Uterus (tissue), 3 donors: ENCODE measurements at regions not wholly inside any gene's neighbourhood (a gene's known extent, or its start where the extent isn't known, plus 50 kb on each side); places are given as distances from the start of the nearest gene placed in this dataset.

Source experiments
- DNase-seq, 2 donors: peaks; one replicate each; pipeline ENCODE4 v3.0.0-alpha.2; 2019 to 2020
- H3K27ac ChIP-seq, 2 donors: fragments of 200-600 bp; sonication (generic); 1 replicate in 1 of 2; 2 replicates in 1 of 2; pipeline ENCODE4 v1.5.1; 2016 to 2018
- H3K27me3 ChIP-seq, 2 donors: fragments of 200-600 bp; sonication (generic); one replicate each; pipeline ENCODE4 v1.5.1; 2018 to 2019; ENCODE audit warnings: control low read depth in 1 of 2
- H3K36me3 ChIP-seq, 2 donors: fragments of 200-600 bp; sonication (generic); one replicate each; pipeline ENCODE4 v1.5.1; 2019; ENCODE audit warnings: control low read depth in 1 of 2
- H3K4me1 ChIP-seq, 2 donors: fragments of 200-600 bp; sonication (generic); one replicate each; pipeline ENCODE4 v1.5.1; 2018 to 2019; ENCODE audit warnings: control low read depth in 1 of 2
- H3K4me3 ChIP-seq, 2 donors: fragments of 200-600 bp; sonication (generic); 1 replicate in 1 of 2; 2 replicates in 1 of 2; pipeline ENCODE4 v1.5.1; 2018 to 2019; ENCODE audit warnings: mild to moderate bottlenecking in 1 of 2
- H3K9me3 ChIP-seq, 2 donors: fragments of 200-600 bp; sonication (generic); one replicate each; pipeline ENCODE4 v1.5.1; 2019; ENCODE audit warnings: control low read depth in 1 of 2
- POLR2A ChIP-seq, 2 donors: fragments of 450-650 bp; IDR thresholded peaks; one replicate each; pipeline ENCODE4 v1.6.1; 2016; ENCODE audit warnings: antibody characterized with exemption in 2 of 2, mild to moderate bottlenecking in 1 of 2, moderate library complexity in 1 of 2
- intact Hi-C: fragments of 100-400 bp; cut with DNase I; formaldehyde crosslinking; loops from one replicate; pipeline ENCODE4 v1.15.1; 2023; ENCODE audit warnings: low total_unique reads
- TF ChIP-seq, protein P1 (sequence below), 4 experiments: fragments of 200-600 bp in 2 of 4; fragments of 450-650 bp in 2 of 4; sonication (generic) in 2 of 4; IDR thresholded peaks; one replicate each; pipeline ENCODE4 v1.5.1; 2016 to 2019; ENCODE audit warnings: antibody characterized with exemption in 4 of 4, mild to moderate bottlenecking in 2 of 4, moderate library complexity in 1 of 4
- donor health status: DM: yes; HTN: yes; CAD: no.

GRCh38 chr18:2188258-2188657 lies 383.0 kb downstream of the METTL4 start:
- intact Hi-C loops: no loop called here
- Histone ChIP-seq H3K27ac (no peak overlapping the region), H3K4me1 (no peaks in the 10 kb centered on the region), H3K9me3 (no peaks in the 10 kb centered on the region), H3K4me3 (no peak overlapping the region), H3K36me3 (no peaks in the 10 kb centered on the region), H3K27me3 (no peaks in the 10 kb centered on the region)
- no peak for DNase-seq
- no peak for TF ChIP-seq POLR2A (IDR thresholded peaks at IDR 0.05)
- TF ChIP-seq, protein P1, sequence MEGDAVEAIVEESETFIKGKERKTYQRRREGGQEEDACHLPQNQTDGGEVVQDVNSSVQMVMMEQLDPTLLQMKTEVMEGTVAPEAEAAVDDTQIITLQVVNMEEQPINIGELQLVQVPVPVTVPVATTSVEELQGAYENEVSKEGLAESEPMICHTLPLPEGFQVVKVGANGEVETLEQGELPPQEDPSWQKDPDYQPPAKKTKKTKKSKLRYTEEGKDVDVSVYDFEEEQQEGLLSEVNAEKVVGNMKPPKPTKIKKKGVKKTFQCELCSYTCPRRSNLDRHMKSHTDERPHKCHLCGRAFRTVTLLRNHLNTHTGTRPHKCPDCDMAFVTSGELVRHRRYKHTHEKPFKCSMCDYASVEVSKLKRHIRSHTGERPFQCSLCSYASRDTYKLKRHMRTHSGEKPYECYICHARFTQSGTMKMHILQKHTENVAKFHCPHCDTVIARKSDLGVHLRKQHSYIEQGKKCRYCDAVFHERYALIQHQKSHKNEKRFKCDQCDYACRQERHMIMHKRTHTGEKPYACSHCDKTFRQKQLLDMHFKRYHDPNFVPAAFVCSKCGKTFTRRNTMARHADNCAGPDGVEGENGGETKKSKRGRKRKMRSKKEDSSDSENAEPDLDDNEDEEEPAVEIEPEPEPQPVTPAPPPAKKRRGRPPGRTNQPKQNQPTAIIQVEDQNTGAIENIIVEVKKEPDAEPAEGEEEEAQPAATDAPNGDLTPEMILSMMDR (IDR thresholded peaks at IDR 0.05): no peak

DNA sequence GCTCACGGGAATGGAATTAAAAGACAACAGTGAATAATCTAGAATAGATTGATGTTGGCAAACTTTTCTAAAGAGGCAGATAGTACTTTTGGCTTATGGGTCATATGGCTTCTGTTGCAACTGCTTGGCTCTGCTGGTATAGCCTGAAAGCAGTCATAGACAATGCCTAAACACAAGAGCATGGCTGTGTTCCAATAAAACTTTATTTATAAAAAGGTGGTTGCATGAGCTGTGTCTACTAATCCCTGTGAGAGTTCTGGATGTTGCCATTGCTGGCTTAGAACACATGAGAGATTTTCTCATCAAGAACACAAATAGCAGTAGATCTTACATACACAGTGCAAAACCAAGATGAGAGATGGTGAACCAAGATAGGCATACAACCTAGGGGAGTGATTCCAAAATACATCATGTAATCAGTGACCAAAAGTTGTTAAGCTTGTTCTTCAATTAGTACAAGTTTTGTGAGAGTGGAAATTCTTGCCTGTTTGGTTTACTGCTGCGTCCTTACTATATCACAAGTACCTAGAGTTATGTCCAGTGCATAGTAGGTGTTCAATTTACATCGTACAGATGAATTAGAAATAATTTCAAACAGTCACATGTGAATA lies 380.0 kb downstream of the METTL4 start:
- TF ChIP-seq, protein P1 (IDR thresholded peaks at IDR 0.05): no peak
- TF ChIP-seq POLR2A (IDR thresholded peaks at IDR 0.05): no peak
- no peak overlapping the region for H3K27ac ChIP-seq
- intact Hi-C loops: no loop called here
- no peak for DNase-seq
- H3K4me3 ChIP-seq: no peak overlapping the region
- no peaks in the 10 kb centered on the region for H3K4me1 ChIP-seq
- no peaks in the 10 kb centered on the region for H3K9me3 ChIP-seq
- no peaks in the 10 kb centered on the region for H3K36me3 ChIP-seq
- no peaks in the 10 kb centered on the region for H3K27me3 ChIP-seq

- H3K27me3 ChIP-seq: no peaks in the 10 kb centered on the region
- no peak overlapping the region for H3K4me3 ChIP-seq
- H3K4me1 ChIP-seq: no peaks in the 10 kb centered on the region
- intact Hi-C loops: loop anchor here (1.0 kb wide), 1 partner anchor 30 kb away; no protein-coding TSS in a partner anchor
- H3K9me3 ChIP-seq: no peaks in the 10 kb centered on the region
- TF ChIP-seq POLR2A (IDR thresholded peaks at IDR 0.05): no peak
- TF ChIP-seq, protein P1 (IDR thresholded peaks at IDR 0.05): no peak
- H3K27ac ChIP-seq: no peak overlapping the region
- no peak for DNase-seq
- H3K36me3 ChIP-seq: no peaks in the 10 kb centered on the region
These were observed 378.7 kb downstream of the METTL4 start for GRCh38 chr18:2192562-2192961.

GRCh38 chr18:2197946-2198345 lies 373.4 kb downstream of the METTL4 start:
- H3K4me3 ChIP-seq: no peak overlapping the region
- no peaks in the 10 kb centered on the region for H3K9me3 ChIP-seq
- H3K36me3 ChIP-seq: no peaks in the 10 kb centered on the region
- H3K27me3 ChIP-seq: no peaks in the 10 kb centered on the region
- H3K27ac ChIP-seq: no peak overlapping the region
- no peaks in the 10 kb centered on the region for H3K4me1 ChIP-seq
- TF ChIP-seq, protein P1 (IDR thresholded peaks at IDR 0.05): no peak
- no peak for TF ChIP-seq POLR2A (IDR thresholded peaks at IDR 0.05)
- DNase-seq: no peak
- intact Hi-C loops: no loop called here

DNA sequence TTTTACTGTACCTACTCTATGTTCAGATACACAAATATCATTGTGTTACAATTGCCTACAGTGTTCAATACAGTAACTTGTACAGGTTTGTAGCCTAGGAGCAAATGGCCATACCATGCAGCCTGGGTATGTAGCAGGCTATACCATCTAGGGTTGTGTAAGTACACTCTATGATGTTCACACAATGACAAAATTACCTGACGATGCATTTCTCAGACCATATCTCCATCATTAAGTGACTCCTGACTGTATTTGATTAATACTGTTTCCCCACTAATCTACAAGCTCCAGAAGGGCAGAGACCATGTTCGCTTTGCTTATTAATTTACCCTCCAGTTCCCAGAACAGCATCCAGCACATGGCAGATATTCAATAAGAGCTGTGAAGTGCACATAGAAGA lies 372.2 kb downstream of the METTL4 start:
- no peak for TF ChIP-seq POLR2A (IDR thresholded peaks at IDR 0.05)
- TF ChIP-seq, protein P1 (IDR thresholded peaks at IDR 0.05): no peak
- DNase-seq: no peak
- Histone ChIP-seq H3K4me1 (no peaks in the 10 kb centered on the region), H3K4me3 (no peak overlapping the region), H3K36me3 (no peaks in the 10 kb centered on the region), H3K27me3 (no peaks in the 10 kb centered on the region), H3K9me3 (no peaks in the 10 kb centered on the region), H3K27ac (no peak overlapping the region)
- intact Hi-C loops: no loop called here
